ENCODE measurements at regions not wholly inside any gene's neighbourhood (a gene's known extent, or its start where the extent isn't known, plus 50 kb on each side); places are given as distances from the start of the nearest gene placed in this dataset.

- no peak overlapping the region for H3K4me2 ChIP-seq
- ATAC-seq (no peak), DNase-seq (ENCODE audit: low spot score) (no peak)
- no peaks in the 10 kb centered on the region; the same call in 1 of the 2 replicates for H3K4me1 ChIP-seq (ENCODE audit: insufficient read depth)
- no peak overlapping the region for H3K27ac ChIP-seq (ENCODE audit: low read depth)
- no peaks in the 10 kb centered on the region for H3K27me3 ChIP-seq (ENCODE audit: insufficient read depth)
- no peak overlapping the region for H2AFZ ChIP-seq
- H3K27me3 Mint-ChIP-seq (ENCODE audit: insufficient read depth, low read depth, poor library complexity) = no peaks in the 10 kb centered on the region
- no peak for TF ChIP-seq ZNF331 (CRISPR knock-in tag; IDR thresholded peaks at IDR 0.05; ENCODE audit: low read depth)
- TF ChIP-seq EZH2 (IDR thresholded peaks at IDR 0.05; ENCODE audit: low read depth, unreplicated experiment) = no peak
- H3K36me3 Mint-ChIP-seq (ENCODE audit: low read depth) = no peaks in the 10 kb centered on the region
- H4K20me1 ChIP-seq (replicated peaks; ENCODE audit: insufficient read depth) = no peaks in the 10 kb centered on the region
- peaks cover 2% of the 10 kb centered on the region for H3K9me2 ChIP-seq (ENCODE audit: insufficient read depth)
- no peaks in the 10 kb centered on the region for H3K79me2 ChIP-seq (replicated peaks; ENCODE audit: insufficient read depth)
- H3K27ac Mint-ChIP-seq = no peak overlapping the region
- H3K9me3 Mint-ChIP-seq = 0 out of 3 replicates have a peak, but pooled peaks cover 3% of the 10 kb centered on the region
- no peaks in the 10 kb centered on the region for H3K4me1 Mint-ChIP-seq
- no peak overlapping the region for H3K4me3 ChIP-seq
- no peak overlapping the region for H3K4me3 Mint-ChIP-seq
- H3F3A ChIP-seq (replicated peaks; ENCODE audit: low read depth) = no peaks in the 10 kb centered on the region
- no peaks in the 10 kb centered on the region for H3K36me3 ChIP-seq (ENCODE audit: insufficient read depth)
Observed at GRCh38 chr4:15297344-15297743, 130.5 kb upstream of the C1QTNF7 start.

- no peaks in the 10 kb centered on the region for H3K36me3 ChIP-seq (ENCODE audit: insufficient read depth)
- H3K4me3 ChIP-seq = no peak overlapping the region
- H3K27me3 ChIP-seq (ENCODE audit: insufficient read depth) = no peaks in the 10 kb centered on the region
- no peak overlapping the region for H2AFZ ChIP-seq
- Mint-ChIP-seq H3K36me3 (ENCODE audit: low read depth) (no peaks in the 10 kb centered on the region), H3K27ac (no peak overlapping the region), H3K4me3 (no peak overlapping the region), H3K4me1 (no peaks in the 10 kb centered on the region), H3K27me3 (ENCODE audit: insufficient read depth, low read depth, poor library complexity) (no peaks in the 10 kb centered on the region), H3K9me3 (0 out of 3 replicates have a peak, but pooled peaks cover 3% of the 10 kb centered on the region)
- no peak overlapping the region for H3K27ac ChIP-seq (ENCODE audit: low read depth)
- H4K20me1 ChIP-seq (replicated peaks; ENCODE audit: insufficient read depth) = no peaks in the 10 kb centered on the region
- no peaks in the 10 kb centered on the region; the same call in 1 of the 2 replicates for H3K4me1 ChIP-seq (ENCODE audit: insufficient read depth)
- ATAC-seq (no peak), DNase-seq (ENCODE audit: low spot score) (no peak)
- H3K4me2 ChIP-seq = no peak overlapping the region
- no peaks in the 10 kb centered on the region for H3F3A ChIP-seq (replicated peaks; ENCODE audit: low read depth)
- no peaks in the 10 kb centered on the region for H3K79me2 ChIP-seq (replicated peaks; ENCODE audit: insufficient read depth)
- peaks cover 2% of the 10 kb centered on the region for H3K9me2 ChIP-seq (ENCODE audit: insufficient read depth)
- TF ChIP-seq JUNB (IDR thresholded peaks at IDR 0.05; ENCODE audit: unreplicated experiment) (no peak), NANOG (IDR thresholded peaks at IDR 0.05; ENCODE audit: borderline replicate concordance) (no peak), POLR2AphosphoS5 (IDR thresholded peaks at IDR 0.05; ENCODE audit: low read depth) (no peak), REST (IDR thresholded peaks at IDR 0.05; ENCODE audit: unreplicated experiment) (no peak), STAT1 (IDR thresholded peaks at IDR 0.05; ENCODE audit: unreplicated experiment) (no peak), ETS1 (IDR thresholded peaks at IDR 0.05) (no peak), ZNF331 (CRISPR knock-in tag; IDR thresholded peaks at IDR 0.05; ENCODE audit: low read depth) (no peak), EZH2phosphoT487 (IDR thresholded peaks at IDR 0.05; ENCODE audit: unreplicated experiment) (no peak), ZNF462 (CRISPR knock-in tag; IDR thresholded peaks at IDR 0.05) (no peak), EZH2 (IDR thresholded peaks at IDR 0.05; ENCODE audit: low read depth, unreplicated experiment) (no peak), CREB1 (CRISPR knock-in tag; IDR thresholded peaks at IDR 0.05; ENCODE audit: low read depth) (no peak)
Observed at GRCh38 chr4:15299627-15300026, 128.2 kb upstream of the C1QTNF7 start.
